CD14-positive monocyte (primary cell): ENCODE measurements at regions not wholly inside any gene's neighbourhood (a gene's known extent, or its start where the extent isn't known, plus 50 kb on each side); places are given as distances from the start of the nearest gene placed in this dataset.
"Not testable (repeated sequence)": the region's sequence is repeated elsewhere in the genome, so short reads cannot be mapped to it uniquely, and the experiment has no call there.

Experiments used
- DNase-seq, 3 donors: peaks; one replicate each; pipeline ENCODE4 v3.0.0-alpha.2; 2011 to 2022
- H2AFZ ChIP-seq: 2 replicates; pipeline ENCODE4 v1.6.0; 2012; ENCODE audit warnings: mild to moderate bottlenecking, low read depth, low read length, inconsistent platforms; ENCODE audit not compliant: insufficient read depth, poor library complexity, severe bottlenecking
- H3K27ac ChIP-seq, 2 donors: 1 replicate in 1 of 2; 2 replicates in 1 of 2; pipeline ENCODE4 v1.5.1; 2012 to 2013; ENCODE audit warnings: low read length in 2 of 2, control low read depth in 1 of 2, inconsistent platforms in 1 of 2, low read depth in 1 of 2, mild to moderate bottlenecking in 1 of 2
- H3K27me3 ChIP-seq, 2 donors: one replicate each; pipeline versions ENCODE4 v1.6.0 to v1.6.1; 2011 to 2013; ENCODE audit warnings: low read length in 2 of 2; ENCODE audit not compliant: control insufficient read depth in 2 of 2, insufficient read depth in 2 of 2
- H3K36me3 ChIP-seq, 2 donors: replicated peaks in 1 of 2; 1 replicate in 1 of 2; 2 replicates in 1 of 2; pipeline versions ENCODE4 v1.5.1 to v1.6.1; 2012 to 2013; ENCODE audit warnings: low read length in 2 of 2, control low read depth in 1 of 2, inconsistent platforms in 1 of 2, mild to moderate bottlenecking in 1 of 2; ENCODE audit not compliant: insufficient read depth in 2 of 2, control insufficient read depth in 1 of 2
- H3K4me1 ChIP-seq, 2 donors: 1 replicate in 1 of 2; 2 replicates in 1 of 2; pipeline versions ENCODE4 v1.5.1 to v1.6.1; 2012 to 2013; ENCODE audit warnings: low read length in 2 of 2, control low read depth in 1 of 2, inconsistent platforms in 1 of 2, mild to moderate bottlenecking in 1 of 2, moderate library complexity in 1 of 2; ENCODE audit not compliant: insufficient read depth in 2 of 2, control insufficient read depth in 1 of 2
- H3K4me2 ChIP-seq: replicated peaks from 2 replicates; pipeline ENCODE3; 2012; ENCODE audit warnings: low read length, moderate library complexity, mild to moderate bottlenecking; ENCODE audit not compliant: poor library complexity, severe bottlenecking; ENCODE audit errors: extremely low read depth
- H3K4me3 ChIP-seq, 3 experiments: fragments of 200-600 bp in 1 of 3; sonication (generic) in 1 of 3; replicated peaks in 1 of 3; 1 replicate in 2 of 3; 2 replicates in 1 of 3; pipeline ENCODE4 v1.5.1; 2011 to 2013; ENCODE audit warnings: low read length in 3 of 3, mild to moderate bottlenecking in 3 of 3, control low read depth in 2 of 3, low read depth in 2 of 3, inconsistent platforms in 1 of 3, moderate library complexity in 1 of 3
- H3K79me2 ChIP-seq: 2 replicates; pipeline ENCODE4 v1.6.0; 2012; ENCODE audit warnings: mild to moderate bottlenecking, control low read depth, inconsistent platforms, low read length, moderate library complexity; ENCODE audit not compliant: insufficient read depth
- H3K9ac ChIP-seq: 2 replicates; pipeline ENCODE4 v1.6.0; 2017; ENCODE audit warnings: low read length, mild to moderate bottlenecking; ENCODE audit not compliant: insufficient read depth, poor library complexity, severe bottlenecking
- H3K9me3 ChIP-seq, 2 donors: replicated peaks in 1 of 2; 1 replicate in 1 of 2; 2 replicates in 1 of 2; pipeline versions ENCODE4 v1.5.1 to v1.6.1; 2012 to 2013; ENCODE audit warnings: low read length in 2 of 2, control low read depth in 1 of 2; ENCODE audit not compliant: control insufficient read depth in 1 of 2, insufficient read depth in 1 of 2
- H4K20me1 ChIP-seq: 2 replicates; pipeline ENCODE4 v1.6.0; 2012; ENCODE audit warnings: mild to moderate bottlenecking, low read length, control low read depth, moderate library complexity; ENCODE audit not compliant: insufficient read depth
- H3K27ac Mint-ChIP-seq, 7 donors: one replicate each; pipeline ENCODE4 v1.8.0; 2020; ENCODE audit warnings: mild to moderate bottlenecking in 7 of 7, mixed read lengths in 7 of 7, moderate library complexity in 6 of 7, inconsistent platforms in 2 of 7
- H3K27me3 Mint-ChIP-seq, 3 donors: one replicate each; pipeline ENCODE4 v1.8.0; 2021 to 2022; ENCODE audit warnings: low read depth in 3 of 3, mild to moderate bottlenecking in 3 of 3, mixed read lengths in 3 of 3, moderate library complexity in 3 of 3, inconsistent platforms in 1 of 3
- H3K36me3 Mint-ChIP-seq, 2 donors: one replicate each; pipeline ENCODE4 v1.8.0; 2020; ENCODE audit warnings: mixed read lengths in 2 of 2, inconsistent platforms in 1 of 2, mild to moderate bottlenecking in 1 of 2
- H3K4me1 Mint-ChIP-seq: one replicate; pipeline ENCODE4 v1.8.0; 2020; ENCODE audit warnings: mild to moderate bottlenecking, mixed read lengths
- H3K4me3 Mint-ChIP-seq, 2 donors: one replicate each; pipeline ENCODE4 v1.8.0; 2020; ENCODE audit warnings: mild to moderate bottlenecking in 2 of 2, mixed read lengths in 2 of 2, moderate library complexity in 1 of 2
- H3K9me3 Mint-ChIP-seq, 7 donors: one replicate each; pipeline ENCODE4 v1.8.0; 2020 to 2022; ENCODE audit warnings: mixed read lengths in 7 of 7, mild to moderate bottlenecking in 6 of 7, moderate library complexity in 6 of 7, inconsistent platforms in 2 of 7
- WGBS: methylation state at CpG from one replicate; pipeline ENCODE4 v1.1.5; 2013; ENCODE audit warnings: missing lambda C conversion rate; ENCODE audit not compliant: insufficient coverage; 5-methylcytosine and 5-hydroxymethylcytosine counted together
- intact Hi-C, 2 donors: fragments of 100-400 bp; cut with micrococcal nuclease; formaldehyde crosslinking; loops; one replicate each; pipeline versions ENCODE4 v1.15.0 to v1.15.1; 2023

DNA sequence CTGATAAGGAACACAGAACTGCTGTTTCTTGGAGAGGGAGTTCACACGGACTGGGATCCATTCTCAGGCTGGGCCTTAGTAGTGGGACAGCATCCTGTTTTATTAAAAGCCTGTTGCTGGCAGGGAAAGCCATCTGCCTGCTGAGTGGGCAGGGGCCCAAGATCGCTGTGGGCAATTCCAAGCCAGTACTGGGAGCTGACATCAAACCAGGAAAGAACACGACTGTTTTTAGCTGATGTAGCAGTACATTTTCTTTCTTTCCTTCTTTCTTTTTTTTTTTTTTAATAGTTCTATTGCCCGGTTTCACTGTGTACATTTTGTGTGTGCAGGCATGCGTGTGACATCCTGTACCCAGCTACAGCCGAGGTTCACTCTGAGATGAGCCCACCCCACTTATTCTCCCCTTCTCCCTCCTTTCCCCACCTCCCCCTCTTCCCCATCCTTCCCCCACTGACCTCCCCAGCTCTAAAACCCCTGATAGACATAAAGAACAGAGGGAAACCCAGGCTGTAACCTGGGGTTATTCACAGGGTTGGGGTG lies 143.5 kb upstream of the PLGLB2 start:
- H3K36me3 Mint-ChIP-seq, DNase-seq, H3K79me2 ChIP-seq, H2AFZ ChIP-seq, H3K4me3 ChIP-seq, H3K36me3 ChIP-seq, H3K4me1 Mint-ChIP-seq, H3K9me3 Mint-ChIP-seq, H3K4me3 Mint-ChIP-seq, H3K27ac Mint-ChIP-seq, H3K9me3 ChIP-seq, H3K9ac ChIP-seq, intact Hi-C loops, H3K4me1 ChIP-seq, H4K20me1 ChIP-seq, H3K27me3 ChIP-seq, H3K27ac ChIP-seq, H3K4me2 ChIP-seq, H3K27me3 Mint-ChIP-seq: not testable (repeated sequence)
- no CpG with 5 or more reads among the region's 6 CpGs for WGBS

DNA sequence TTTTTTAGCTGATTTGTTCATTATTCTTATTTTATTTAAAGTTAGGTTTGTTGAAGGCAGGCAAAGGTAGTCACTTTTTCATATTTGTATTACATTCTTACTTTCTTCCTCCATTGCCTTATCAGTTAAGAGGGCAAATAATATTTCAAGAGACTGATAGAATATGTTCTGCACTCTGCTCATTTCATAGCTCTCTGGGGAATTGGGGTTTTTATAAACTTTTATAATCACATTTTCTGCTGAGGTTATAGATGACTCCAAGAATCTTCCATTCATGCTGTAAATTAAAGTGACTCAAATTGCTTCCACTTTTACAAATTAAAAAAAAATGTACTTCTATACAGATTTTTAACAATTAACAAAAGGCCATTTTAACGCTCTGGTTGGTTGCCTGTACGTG lies 142.9 kb upstream of the PLGLB2 start:
- DNase-seq, H3K9me3 ChIP-seq, H4K20me1 ChIP-seq, H3K79me2 ChIP-seq, H3K27ac ChIP-seq, H3K4me3 ChIP-seq, H3K27me3 ChIP-seq, H3K4me1 Mint-ChIP-seq, intact Hi-C loops, H3K27ac Mint-ChIP-seq, H3K4me2 ChIP-seq, H3K9me3 Mint-ChIP-seq, H3K27me3 Mint-ChIP-seq, H3K4me1 ChIP-seq, H2AFZ ChIP-seq, H3K36me3 Mint-ChIP-seq, H3K4me3 Mint-ChIP-seq, H3K9ac ChIP-seq, H3K36me3 ChIP-seq: not testable (repeated sequence)
- no CpG with 5 or more reads among the region's 2 CpGs for WGBS

DNA sequence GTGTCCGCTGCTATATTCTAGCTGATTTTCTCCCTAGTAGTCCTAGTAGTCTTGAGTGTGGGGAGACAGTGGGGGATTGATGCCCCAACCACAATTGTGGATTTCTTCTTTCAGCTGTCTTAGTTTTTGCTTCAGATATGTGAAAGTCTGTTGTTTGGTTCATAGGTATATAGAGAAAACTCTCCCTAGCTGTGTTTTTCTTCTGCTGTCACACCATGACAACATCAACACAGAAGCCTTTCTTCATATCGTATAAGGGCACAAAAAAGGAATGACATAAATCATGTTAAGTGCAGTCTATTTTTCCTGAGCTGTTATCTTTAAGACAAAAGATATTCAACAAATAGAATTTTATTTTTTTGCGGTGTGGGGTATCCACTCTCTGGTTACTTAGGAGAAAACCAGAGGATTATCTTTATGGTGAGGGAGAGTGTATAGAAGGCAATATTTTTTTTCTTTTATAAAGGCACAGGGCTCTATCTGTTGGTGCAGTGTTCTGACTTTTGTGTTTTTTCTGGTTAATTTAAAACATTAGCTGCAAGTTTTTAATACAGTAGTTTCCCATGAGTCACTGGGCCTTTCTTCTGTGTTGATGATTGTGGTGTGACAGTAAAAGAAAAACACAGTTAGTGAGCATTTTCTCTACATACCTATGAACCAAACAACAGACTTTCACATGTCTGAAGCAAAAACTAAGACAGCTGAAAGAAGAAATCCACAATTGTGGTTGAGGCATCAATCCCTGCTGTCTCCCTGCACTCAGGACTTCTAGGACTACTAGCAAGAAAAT lies 139.3 kb upstream of the PLGLB2 start:
- intact Hi-C loops, H4K20me1 ChIP-seq, H3K79me2 ChIP-seq, H3K36me3 ChIP-seq, H3K9ac ChIP-seq, H3K4me3 ChIP-seq, H3K27ac ChIP-seq, H3K9me3 Mint-ChIP-seq, H3K27ac Mint-ChIP-seq, H3K4me1 Mint-ChIP-seq, H2AFZ ChIP-seq, H3K36me3 Mint-ChIP-seq, H3K9me3 ChIP-seq, H3K27me3 Mint-ChIP-seq, H3K4me3 Mint-ChIP-seq, H3K27me3 ChIP-seq, DNase-seq, H3K4me1 ChIP-seq, H3K4me2 ChIP-seq: not testable (repeated sequence)
- WGBS: no CpG with 5 or more reads among the region's 3 CpGs

DNA sequence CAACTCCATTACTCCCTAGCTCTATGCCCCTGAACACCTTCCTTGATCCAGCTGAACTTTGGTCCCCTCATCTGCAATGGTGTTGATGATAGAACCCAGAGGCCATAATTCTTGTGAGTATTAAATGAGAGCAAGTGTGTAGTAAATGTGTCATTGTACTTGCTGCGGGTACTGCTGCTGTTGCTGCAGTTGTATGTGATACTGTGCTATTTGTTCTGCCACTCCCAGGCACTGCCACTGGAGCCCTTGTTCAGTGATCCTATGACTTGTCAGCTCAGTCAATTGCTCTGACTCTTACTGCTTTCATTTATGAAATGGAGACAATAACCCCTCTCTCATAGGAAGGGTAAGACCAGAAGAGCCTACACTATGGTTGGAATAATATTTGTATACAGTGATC lies 136.9 kb upstream of the PLGLB2 start:
- H3K9ac ChIP-seq, H3K27ac Mint-ChIP-seq, H3K9me3 ChIP-seq, H3K4me3 ChIP-seq, H3K4me3 Mint-ChIP-seq, H3K27me3 ChIP-seq, H3K27me3 Mint-ChIP-seq, H3K36me3 Mint-ChIP-seq, H3K79me2 ChIP-seq, H3K27ac ChIP-seq, H3K36me3 ChIP-seq, H3K4me1 ChIP-seq, intact Hi-C loops, H3K4me2 ChIP-seq, DNase-seq, H3K4me1 Mint-ChIP-seq, H3K9me3 Mint-ChIP-seq, H4K20me1 ChIP-seq, H2AFZ ChIP-seq: not testable (repeated sequence)
- WGBS: no CpG with 5 or more reads among the region's 1 CpG
